Fibroblast of lung (primary cell): ENCODE measurements at regions not wholly inside any gene's neighbourhood (a gene's known extent, or its start where the extent isn't known, plus 50 kb on each side); places are given as distances from the start of the nearest gene placed in this dataset.

Experiments
- CTCF ChIP-seq, 2 donors: IDR thresholded peaks in 1 of 2; conservative IDR thresholded peaks in 1 of 2; 1 replicate in 1 of 2; 2 replicates in 1 of 2; pipeline ENCODE4 v1.5.1; 2011 to 2012; ENCODE audit warnings: low read length in 2 of 2, control low read depth in 1 of 2, inconsistent platforms in 1 of 2, low read depth in 1 of 2, mild to moderate bottlenecking in 1 of 2
- EZH2 ChIP-seq: IDR thresholded peaks from 2 replicates; pipeline ENCODE4 v1.5.1; 2012; ENCODE audit warnings: low read length, control low read depth, mild to moderate bottlenecking; ENCODE audit errors: missing control alignments

DNA sequence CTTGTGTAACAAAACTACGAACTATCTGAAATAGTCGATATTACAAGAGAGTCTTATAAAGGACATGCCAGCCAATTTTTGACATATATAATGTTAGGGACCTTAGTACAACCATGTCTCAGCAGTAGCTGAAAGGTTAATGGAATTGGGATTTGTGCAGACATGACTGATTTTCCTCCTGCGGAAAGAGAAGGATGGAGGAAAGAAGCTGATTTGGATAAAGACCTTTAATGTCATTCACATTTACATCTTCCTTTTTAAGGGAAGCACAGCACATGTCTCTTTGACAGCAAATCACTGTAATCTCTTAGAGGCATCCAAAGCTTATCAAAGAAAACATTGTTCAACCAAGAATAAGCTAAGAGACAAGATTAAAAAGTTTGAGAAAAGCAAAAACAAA lies 1976.2 kb upstream of the IGFBP7 start:
- TF ChIP-seq CTCF (conservative IDR thresholded peaks at IDR 0.05 in 1 of 2, IDR thresholded peaks at IDR 0.05 in 1 of 2; ENCODE audit: low read depth in 1 of 2, low read length in 2 of 2): no peak
- TF ChIP-seq EZH2: no peak
